Neural cell (in vitro differentiated cells): ENCODE measurements at regions not wholly inside any gene's neighbourhood (a gene's known extent, or its start where the extent isn't known, plus 50 kb on each side); places are given as distances from the start of the nearest gene placed in this dataset.

Experiments
- H2AFZ ChIP-seq: fragments of 200-600, 300-800 bp; sonication (generic), shearing (Covaris generic); 2 replicates; pipeline ENCODE4 v1.6.0; 2014; ENCODE audit warnings: low read depth, mild to moderate bottlenecking, antibody characterized with exemption, low read length, moderate library complexity
- H3F3A ChIP-seq: fragments of 200-600 bp; shearing (Covaris generic); 2 replicates; pipeline ENCODE4 v1.6.1; 2016; ENCODE audit warnings: mild to moderate bottlenecking, moderate library complexity, mixed read lengths, antibody characterized with exemption, low read length; ENCODE audit not compliant: insufficient read depth, poor library complexity, severe bottlenecking
- H3K27ac ChIP-seq: fragments of 200-600, 300-800 bp; sonication (generic), shearing (Covaris generic); 2 replicates; pipeline ENCODE4 v1.5.1; 2014; ENCODE audit warnings: mild to moderate bottlenecking, low read length, moderate library complexity
- H3K27me3 ChIP-seq: fragments of 300-800, 200-600 bp; sonication (generic), shearing (Covaris generic); 2 replicates; pipeline ENCODE4 v1.6.0; 2014; ENCODE audit warnings: mild to moderate bottlenecking, low read depth, low read length, moderate library complexity; ENCODE audit not compliant: insufficient read depth
- H3K36me3 ChIP-seq: fragments of 300-800, 200-600 bp; sonication (generic), shearing (Covaris generic); 2 replicates; pipeline ENCODE4 v1.5.1; 2014; ENCODE audit warnings: mild to moderate bottlenecking, antibody characterized with exemption, low read length, moderate library complexity; ENCODE audit not compliant: insufficient read depth
- H3K4me2 ChIP-seq: fragments of 300-800, 200-600 bp; sonication (generic), shearing (Covaris generic); 2 replicates; pipeline ENCODE4 v1.6.0; 2014; ENCODE audit warnings: mild to moderate bottlenecking, low read length
- H3K4me3 ChIP-seq: fragments of 300-800, 200-600 bp; sonication (generic), shearing (Covaris generic); 2 replicates; pipeline ENCODE4 v1.5.1; 2014; ENCODE audit warnings: mild to moderate bottlenecking, low read length, moderate library complexity
- H3K79me2 ChIP-seq: fragments of 200-600 bp; shearing (Covaris generic); replicated peaks from 2 replicates; pipeline ENCODE4 v1.6.0; 2014; ENCODE audit warnings: mild to moderate bottlenecking, low read length, moderate library complexity; ENCODE audit not compliant: insufficient read depth
- H3K9ac ChIP-seq: fragments of 300-800, 200-600 bp; sonication (generic), shearing (Covaris generic); 2 replicates; pipeline ENCODE4 v1.6.1; 2016; ENCODE audit warnings: mild to moderate bottlenecking, low read length, mixed read lengths
- H3K9me2 ChIP-seq: fragments of 200-600 bp; shearing (Covaris generic); 2 replicates; pipeline ENCODE4 v1.6.1; 2016; ENCODE audit warnings: mild to moderate bottlenecking, low read length, mixed read lengths; ENCODE audit not compliant: insufficient read depth
- H3K9me3 ChIP-seq: fragments of 200-600, 300-800 bp; sonication (generic), shearing (Covaris generic); 2 replicates; pipeline ENCODE4 v1.6.1; 2016; ENCODE audit warnings: mild to moderate bottlenecking, mixed run types, low read length, moderate library complexity, mixed read lengths
- H4K20me1 ChIP-seq: fragments of 200-600 bp; shearing (Covaris generic); 2 replicates; pipeline ENCODE4 v1.6.1; 2016; ENCODE audit warnings: mild to moderate bottlenecking, mixed run types; ENCODE audit not compliant: insufficient read depth
- EP300 ChIP-seq: fragments of 450-650 bp; conservative IDR thresholded peaks from 2 replicates; pipeline ENCODE4 v1.6.1; 2014; ENCODE audit warnings: antibody characterized with exemption, mild to moderate bottlenecking, moderate library complexity; ENCODE audit not compliant: poor library complexity, severe bottlenecking
- EZH2 ChIP-seq: fragments of 200-600, 300-800 bp; shearing (Covaris generic), sonication (generic); IDR thresholded peaks from 2 replicates; pipeline ENCODE4 v1.6.1; 2014; ENCODE audit warnings: antibody characterized with exemption, low read length, borderline replicate concordance, mild to moderate bottlenecking; ENCODE audit not compliant: insufficient read depth, poor library complexity, severe bottlenecking
- MXI1 ChIP-seq: fragments of 450-650 bp; conservative IDR thresholded peaks from 2 replicates; pipeline ENCODE4 v1.6.1; 2014; ENCODE audit warnings: antibody characterized with exemption, mild to moderate bottlenecking; ENCODE audit not compliant: poor library complexity, severe bottlenecking
- POLR2AphosphoS5 ChIP-seq: IDR thresholded peaks from 2 replicates; pipeline ENCODE4 v1.6.1; 2012
- RAD21 ChIP-seq: fragments of 450-650 bp; conservative IDR thresholded peaks from 2 replicates; pipeline ENCODE4 v1.6.1; 2014; ENCODE audit warnings: antibody characterized with exemption, mild to moderate bottlenecking, moderate library complexity
- SMC3 ChIP-seq: fragments of 450-650 bp; conservative IDR thresholded peaks from 2 replicates; pipeline ENCODE4 v1.6.1; 2014; ENCODE audit warnings: antibody characterized with exemption, mild to moderate bottlenecking, moderate library complexity; ENCODE audit not compliant: poor library complexity
- TAF1 ChIP-seq: IDR thresholded peaks from 2 replicates; pipeline ENCODE4 v1.6.1; 2012; ENCODE audit warnings: low read depth
- TF ChIP-seq, protein P1 (sequence below): fragments of 450-650 bp; IDR thresholded peaks from 2 replicates; pipeline ENCODE4 v1.5.1; 2014; ENCODE audit warnings: antibody characterized with exemption, mild to moderate bottlenecking, moderate library complexity; ENCODE audit not compliant: poor library complexity, severe bottlenecking
- TF ChIP-seq, protein P2 (sequence below): IDR thresholded peaks from 2 replicates; pipeline ENCODE4 v1.6.1; 2012; ENCODE audit warnings: borderline replicate concordance

DNA sequence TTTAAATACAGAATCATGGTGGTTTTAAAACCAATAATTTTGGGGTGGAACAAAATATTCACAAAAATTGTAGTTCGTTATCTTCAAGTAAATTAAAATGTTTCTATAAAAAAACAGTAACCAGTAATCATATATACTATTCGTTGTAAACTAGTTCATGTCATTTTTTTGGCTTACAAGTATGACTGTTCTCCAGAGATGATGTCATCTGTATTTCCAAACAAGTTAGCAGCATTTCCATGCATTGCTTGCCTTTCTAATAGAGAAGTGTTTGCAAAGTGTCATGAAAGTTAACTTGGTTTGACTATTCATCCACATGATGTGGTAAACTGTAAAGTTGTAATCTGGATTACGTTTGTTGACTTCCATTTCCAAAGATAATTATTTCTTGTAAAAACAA is 717.9 kb upstream of the ADAMTS16 start:
- TF ChIP-seq, protein P1, sequence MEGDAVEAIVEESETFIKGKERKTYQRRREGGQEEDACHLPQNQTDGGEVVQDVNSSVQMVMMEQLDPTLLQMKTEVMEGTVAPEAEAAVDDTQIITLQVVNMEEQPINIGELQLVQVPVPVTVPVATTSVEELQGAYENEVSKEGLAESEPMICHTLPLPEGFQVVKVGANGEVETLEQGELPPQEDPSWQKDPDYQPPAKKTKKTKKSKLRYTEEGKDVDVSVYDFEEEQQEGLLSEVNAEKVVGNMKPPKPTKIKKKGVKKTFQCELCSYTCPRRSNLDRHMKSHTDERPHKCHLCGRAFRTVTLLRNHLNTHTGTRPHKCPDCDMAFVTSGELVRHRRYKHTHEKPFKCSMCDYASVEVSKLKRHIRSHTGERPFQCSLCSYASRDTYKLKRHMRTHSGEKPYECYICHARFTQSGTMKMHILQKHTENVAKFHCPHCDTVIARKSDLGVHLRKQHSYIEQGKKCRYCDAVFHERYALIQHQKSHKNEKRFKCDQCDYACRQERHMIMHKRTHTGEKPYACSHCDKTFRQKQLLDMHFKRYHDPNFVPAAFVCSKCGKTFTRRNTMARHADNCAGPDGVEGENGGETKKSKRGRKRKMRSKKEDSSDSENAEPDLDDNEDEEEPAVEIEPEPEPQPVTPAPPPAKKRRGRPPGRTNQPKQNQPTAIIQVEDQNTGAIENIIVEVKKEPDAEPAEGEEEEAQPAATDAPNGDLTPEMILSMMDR = no peak
- TF ChIP-seq TAF1 = no peak
- TF ChIP-seq EP300 = no peak
- TF ChIP-seq, protein P2, sequence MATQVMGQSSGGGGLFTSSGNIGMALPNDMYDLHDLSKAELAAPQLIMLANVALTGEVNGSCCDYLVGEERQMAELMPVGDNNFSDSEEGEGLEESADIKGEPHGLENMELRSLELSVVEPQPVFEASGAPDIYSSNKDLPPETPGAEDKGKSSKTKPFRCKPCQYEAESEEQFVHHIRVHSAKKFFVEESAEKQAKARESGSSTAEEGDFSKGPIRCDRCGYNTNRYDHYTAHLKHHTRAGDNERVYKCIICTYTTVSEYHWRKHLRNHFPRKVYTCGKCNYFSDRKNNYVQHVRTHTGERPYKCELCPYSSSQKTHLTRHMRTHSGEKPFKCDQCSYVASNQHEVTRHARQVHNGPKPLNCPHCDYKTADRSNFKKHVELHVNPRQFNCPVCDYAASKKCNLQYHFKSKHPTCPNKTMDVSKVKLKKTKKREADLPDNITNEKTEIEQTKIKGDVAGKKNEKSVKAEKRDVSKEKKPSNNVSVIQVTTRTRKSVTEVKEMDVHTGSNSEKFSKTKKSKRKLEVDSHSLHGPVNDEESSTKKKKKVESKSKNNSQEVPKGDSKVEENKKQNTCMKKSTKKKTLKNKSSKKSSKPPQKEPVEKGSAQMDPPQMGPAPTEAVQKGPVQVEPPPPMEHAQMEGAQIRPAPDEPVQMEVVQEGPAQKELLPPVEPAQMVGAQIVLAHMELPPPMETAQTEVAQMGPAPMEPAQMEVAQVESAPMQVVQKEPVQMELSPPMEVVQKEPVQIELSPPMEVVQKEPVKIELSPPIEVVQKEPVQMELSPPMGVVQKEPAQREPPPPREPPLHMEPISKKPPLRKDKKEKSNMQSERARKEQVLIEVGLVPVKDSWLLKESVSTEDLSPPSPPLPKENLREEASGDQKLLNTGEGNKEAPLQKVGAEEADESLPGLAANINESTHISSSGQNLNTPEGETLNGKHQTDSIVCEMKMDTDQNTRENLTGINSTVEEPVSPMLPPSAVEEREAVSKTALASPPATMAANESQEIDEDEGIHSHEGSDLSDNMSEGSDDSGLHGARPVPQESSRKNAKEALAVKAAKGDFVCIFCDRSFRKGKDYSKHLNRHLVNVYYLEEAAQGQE = no peak
- TF ChIP-seq POLR2AphosphoS5 = no peak
- no peak for TF ChIP-seq SMC3
- no peak for TF ChIP-seq EZH2
- TF ChIP-seq RAD21 = no peak
- TF ChIP-seq MXI1 = no peak
- no peak overlapping the region for H3K9ac ChIP-seq
- H3K27ac ChIP-seq = no peak overlapping the region
- no peaks in the 10 kb centered on the region for H3K9me2 ChIP-seq
- H3K4me2 ChIP-seq = no peak overlapping the region
- H2AFZ ChIP-seq = no peak overlapping the region
- no peaks in the 10 kb centered on the region for H3K9me3 ChIP-seq
- H3K36me3 ChIP-seq = no peaks in the 10 kb centered on the region
- no peaks in the 10 kb centered on the region for H3K79me2 ChIP-seq
- H3K4me3 ChIP-seq = no peak overlapping the region
- no peaks in the 10 kb centered on the region for H3F3A ChIP-seq
- H4K20me1 ChIP-seq = no peaks in the 10 kb centered on the region
- no peaks in the 10 kb centered on the region for H3K27me3 ChIP-seq

DNA sequence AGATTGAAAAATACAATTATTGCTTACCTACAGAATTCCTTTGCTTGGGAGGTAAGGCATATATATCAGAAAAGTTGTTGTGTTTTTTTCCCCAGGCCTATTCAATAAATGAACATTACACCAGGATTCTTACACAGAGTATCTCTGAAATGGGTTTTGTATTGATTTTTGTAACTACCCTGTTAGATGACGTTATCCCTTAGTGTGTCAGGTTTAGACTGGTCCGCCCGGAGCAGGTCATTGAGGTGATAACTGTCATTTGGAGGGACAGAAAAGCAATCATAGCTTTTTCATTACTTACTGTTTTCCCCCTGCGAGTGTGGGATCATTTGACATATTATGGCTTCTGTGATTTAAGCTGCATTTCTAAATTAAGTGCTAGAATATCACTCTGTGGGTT is 715.2 kb upstream of the ADAMTS16 start:
- no peak overlapping the region for H3K4me2 ChIP-seq
- H3K27me3 ChIP-seq = no peaks in the 10 kb centered on the region
- no peaks in the 10 kb centered on the region for H3F3A ChIP-seq
- no peak overlapping the region for H3K27ac ChIP-seq
- no peaks in the 10 kb centered on the region for H3K9me2 ChIP-seq
- H3K79me2 ChIP-seq = no peaks in the 10 kb centered on the region
- H2AFZ ChIP-seq = no peak overlapping the region
- peak; percentile 7 for TF ChIP-seq POLR2AphosphoS5
- TF ChIP-seq EP300 = no peak
- H3K9ac ChIP-seq = no peak overlapping the region
- no peaks in the 10 kb centered on the region for H3K36me3 ChIP-seq
- no peaks in the 10 kb centered on the region for H4K20me1 ChIP-seq
- H3K4me3 ChIP-seq = no peak overlapping the region
- no peaks in the 10 kb centered on the region for H3K9me3 ChIP-seq

DNA sequence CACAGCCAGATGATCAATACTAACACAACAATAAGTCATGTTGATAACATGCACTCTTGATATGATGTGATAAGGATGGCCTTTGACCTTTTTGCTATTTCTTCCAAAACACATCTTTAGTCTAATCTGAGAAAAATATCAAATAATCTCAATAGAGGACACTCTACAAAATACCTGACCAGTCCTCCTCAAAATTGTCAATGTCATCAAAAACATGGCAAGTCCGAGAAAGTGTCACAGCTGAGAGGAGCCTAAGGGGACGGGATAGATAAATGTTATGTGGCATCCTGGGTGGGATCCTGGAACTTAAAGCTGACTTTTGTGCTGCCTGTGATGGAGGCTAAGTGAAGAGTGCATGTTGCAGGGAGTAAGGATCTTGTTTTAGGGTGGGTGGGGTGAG is 699.6 kb upstream of the ADAMTS16 start:
- H3K9me2 ChIP-seq = no peaks in the 10 kb centered on the region
- no peak overlapping the region for H3K4me3 ChIP-seq
- H3K36me3 ChIP-seq = no peaks in the 10 kb centered on the region
- H3K27me3 ChIP-seq = no peaks in the 10 kb centered on the region
- H3K4me2 ChIP-seq = no peak overlapping the region
- H3K27ac ChIP-seq = no peak overlapping the region
- no peaks in the 10 kb centered on the region for H3F3A ChIP-seq
- H3K79me2 ChIP-seq = no peaks in the 10 kb centered on the region
- H2AFZ ChIP-seq = no peak overlapping the region
- H3K9me3 ChIP-seq = no peaks in the 10 kb centered on the region
- no peak overlapping the region for H3K9ac ChIP-seq
- TF ChIP-seq SMC3 (no peak), RAD21 (no peak), EZH2 (no peak), EP300 (no peak)
- no peaks in the 10 kb centered on the region for H4K20me1 ChIP-seq
